Fibroblast of pulmonary artery (primary cell): ENCODE measurements at regions not wholly inside any gene's neighbourhood (a gene's known extent, or its start where the extent isn't known, plus 50 kb on each side); places are given as distances from the start of the nearest gene placed in this dataset.

Experiments used
- DNase-seq: peaks from one replicate; pipeline ENCODE4 v3.0.0-alpha.2; 2010; ENCODE audit warnings: low read depth
- H3K4me3 ChIP-seq: replicated peaks from 2 replicates; pipeline ENCODE4 v1.5.1; 2011; ENCODE audit warnings: low read depth, mild to moderate bottlenecking, control low read depth, low read length, moderate library complexity
- CTCF ChIP-seq: IDR thresholded peaks from 2 replicates; pipeline ENCODE4 v1.5.1; 2011; ENCODE audit warnings: mild to moderate bottlenecking, control low read depth, low read length, inconsistent platforms; ENCODE audit errors: missing control alignments

GRCh38 chr16:62899737-62900136 is 863.5 kb upstream of the CDH8 start:
- TF ChIP-seq CTCF, result no peak
- no peak for DNase-seq
- H3K4me3 ChIP-seq, result no peak overlapping the region

- no peak for TF ChIP-seq CTCF
- DNase-seq, result no peak
- no peak overlapping the region for H3K4me3 ChIP-seq
Measured at GRCh38 chr16:62889097-62889496, 852.9 kb upstream of the CDH8 start.

GRCh38 chr16:62883509-62883908 is 847.3 kb upstream of the CDH8 start:
- no peak for DNase-seq
- no peak for TF ChIP-seq CTCF
- H3K4me3 ChIP-seq, result no peak overlapping the region

- no peak for TF ChIP-seq CTCF
- no peak overlapping the region for H3K4me3 ChIP-seq
- no peak for DNase-seq
Measured at GRCh38 chr16:62882552-62883221, 846.4 kb upstream of the CDH8 start.

GRCh38 chr16:62876133-62876532 is 839.9 kb upstream of the CDH8 start:
- DNase-seq, result no peak
- no peak overlapping the region for H3K4me3 ChIP-seq
- no peak for TF ChIP-seq CTCF

GRCh38 chr16:62872339-62872738 is 836.1 kb upstream of the CDH8 start:
- no peak overlapping the region for H3K4me3 ChIP-seq
- TF ChIP-seq CTCF, result no peak
- no peak for DNase-seq

GRCh38 chr16:62870554-62870953 is 834.3 kb upstream of the CDH8 start:
- DNase-seq, result no peak
- TF ChIP-seq CTCF, result no peak
- H3K4me3 ChIP-seq, result no peak overlapping the region
